BJ (cell line): ENCODE measurements at regions not wholly inside any gene's neighbourhood (a gene's known extent, or its start where the extent isn't known, plus 50 kb on each side); places are given as distances from the start of the nearest gene placed in this dataset.
A peak's percentile ranks its signal among the peaks of the same experiment; 100 is the strongest.

Experiments used
- CTCF ChIA-PET: fragments of 350-600 bp; formaldehyde crosslinking; extraction: SDS; loops from one replicate; lab custom pipeline; 2021; ENCODE audit warnings: antibody characterized with exemption, inconsistent platforms; lab: Yijun Ruan, JAX
- POLR2A ChIA-PET: fragments of 300-600 bp; sonication (Branson Sonifier 250); formaldehyde crosslinking; extraction: SDS; loops from one replicate; lab custom pipeline; 2021; ENCODE audit warnings: antibody characterized with exemption; lab: Charles Lee
- DNase-seq: peaks from one replicate; pipeline ENCODE4 v3.0.0-alpha.2; 2011; ENCODE audit warnings: low read depth
- H3K27me3 ChIP-seq: 2 replicates; pipeline ENCODE4 v1.6.0; 2011; ENCODE audit warnings: low read length; ENCODE audit not compliant: control insufficient read depth, insufficient read depth
- H3K36me3 ChIP-seq: 2 replicates; pipeline ENCODE4 v1.5.1; 2011; ENCODE audit warnings: low read length; ENCODE audit not compliant: control insufficient read depth, insufficient read depth
- H3K4me3 ChIP-seq: 2 replicates; pipeline ENCODE4 v1.5.1; 2011; ENCODE audit warnings: low read depth, mild to moderate bottlenecking, control low read depth, low read length
- TF ChIP-seq, protein P1 (sequence below): IDR thresholded peaks from 2 replicates; pipeline ENCODE4 v1.5.1; 2011; ENCODE audit warnings: low read depth, mild to moderate bottlenecking, control low read depth, inconsistent platforms, low read length, moderate library complexity; ENCODE audit not compliant: insufficient read depth

DNA sequence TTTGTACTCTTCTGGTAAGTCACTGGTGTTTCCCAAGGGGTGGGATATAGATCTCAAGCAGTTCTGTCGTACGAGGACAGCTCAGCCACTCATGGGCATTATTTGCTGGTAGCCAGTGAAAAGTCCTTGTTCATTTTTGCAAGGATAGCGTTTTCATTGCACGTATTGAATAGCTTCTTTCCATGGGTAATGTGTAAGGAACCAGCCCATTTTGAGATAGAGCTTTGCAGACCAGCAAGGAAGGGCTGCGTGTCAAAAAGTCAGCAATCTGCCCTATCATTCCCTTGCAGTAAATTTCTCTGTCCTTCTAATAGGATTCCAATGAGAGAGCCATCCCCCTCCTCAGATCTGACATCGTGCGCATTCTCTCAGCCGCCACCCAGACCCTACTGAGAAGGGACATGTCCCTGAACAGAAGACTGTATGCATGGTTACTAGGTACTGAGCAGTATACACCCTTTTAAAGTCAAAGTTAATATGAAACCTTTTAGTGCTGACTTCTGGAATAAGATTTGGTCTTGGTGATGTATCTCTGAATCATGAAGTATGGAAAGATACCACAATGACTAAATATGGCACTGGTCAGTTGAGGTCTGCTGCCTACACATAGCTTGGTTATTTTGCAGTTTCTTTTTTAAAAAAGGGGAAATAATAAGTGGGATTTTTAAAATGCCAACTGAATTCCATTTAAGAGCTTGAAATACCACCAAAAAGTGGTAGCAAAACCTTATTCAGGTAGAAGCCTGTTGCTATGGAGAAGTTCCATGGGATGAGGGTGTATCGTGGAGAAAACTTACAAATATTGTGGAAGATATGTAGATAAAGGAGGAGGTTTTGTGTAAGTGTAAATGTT lies 55.3 kb downstream of the DOP1B start:
- CTCF ChIA-PET: interaction anchor here (3.4 to 4.9 kb wide), 2 partner anchors 60 to 72 kb away, joined by 39 to 63 read pairs; no protein-coding TSS in a partner anchor
- H3K4me3 ChIP-seq: no peak overlapping the region

DNA sequence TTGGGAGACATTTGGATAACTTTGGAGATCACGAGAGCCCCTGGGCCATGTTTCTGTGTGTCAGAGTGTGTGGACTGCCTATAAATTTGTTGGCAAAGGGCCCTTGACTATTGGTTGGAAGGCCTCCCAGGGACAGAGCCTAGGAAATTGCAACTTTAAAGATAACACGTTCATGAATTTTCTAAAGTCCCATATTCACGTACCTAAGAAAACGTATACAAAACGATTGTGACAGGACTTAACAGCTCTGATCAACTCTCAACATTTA lies 55.8 kb downstream of the DOP1B start:
- H3K4me3 ChIP-seq: no peak overlapping the region
- no peaks in the 10 kb centered on the region; the same call in 1 of the 2 replicates for H3K36me3 ChIP-seq
- H3K27me3 ChIP-seq: no peaks in the 10 kb centered on the region
- ChIA-PET POLR2A (interaction anchor here (0.6 kb wide), 1 partner anchor 49 kb away, joined by 3 read pairs; no protein-coding TSS in a partner anchor), CTCF (interaction anchor here (4.9 kb wide), 1 partner anchor 72 kb away, joined by 63 read pairs; no protein-coding TSS in a partner anchor)
- TF ChIP-seq, protein P1, sequence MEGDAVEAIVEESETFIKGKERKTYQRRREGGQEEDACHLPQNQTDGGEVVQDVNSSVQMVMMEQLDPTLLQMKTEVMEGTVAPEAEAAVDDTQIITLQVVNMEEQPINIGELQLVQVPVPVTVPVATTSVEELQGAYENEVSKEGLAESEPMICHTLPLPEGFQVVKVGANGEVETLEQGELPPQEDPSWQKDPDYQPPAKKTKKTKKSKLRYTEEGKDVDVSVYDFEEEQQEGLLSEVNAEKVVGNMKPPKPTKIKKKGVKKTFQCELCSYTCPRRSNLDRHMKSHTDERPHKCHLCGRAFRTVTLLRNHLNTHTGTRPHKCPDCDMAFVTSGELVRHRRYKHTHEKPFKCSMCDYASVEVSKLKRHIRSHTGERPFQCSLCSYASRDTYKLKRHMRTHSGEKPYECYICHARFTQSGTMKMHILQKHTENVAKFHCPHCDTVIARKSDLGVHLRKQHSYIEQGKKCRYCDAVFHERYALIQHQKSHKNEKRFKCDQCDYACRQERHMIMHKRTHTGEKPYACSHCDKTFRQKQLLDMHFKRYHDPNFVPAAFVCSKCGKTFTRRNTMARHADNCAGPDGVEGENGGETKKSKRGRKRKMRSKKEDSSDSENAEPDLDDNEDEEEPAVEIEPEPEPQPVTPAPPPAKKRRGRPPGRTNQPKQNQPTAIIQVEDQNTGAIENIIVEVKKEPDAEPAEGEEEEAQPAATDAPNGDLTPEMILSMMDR: no peak
- no peak for DNase-seq

More for the DNA sequence above, 55.3 kb downstream of the DOP1B start:
- DNase-seq: peak; percentile 72
- Histone ChIP-seq H3K36me3 (no peaks in the 10 kb centered on the region; the same call in 1 of the 2 replicates), H3K27me3 (no peaks in the 10 kb centered on the region)
- TF ChIP-seq, protein P1: no peak
- POLR2A ChIA-PET: interaction anchor here (0.6 kb wide), 1 partner anchor 49 kb away, joined by 3 read pairs; no protein-coding TSS in a partner anchor

DNA sequence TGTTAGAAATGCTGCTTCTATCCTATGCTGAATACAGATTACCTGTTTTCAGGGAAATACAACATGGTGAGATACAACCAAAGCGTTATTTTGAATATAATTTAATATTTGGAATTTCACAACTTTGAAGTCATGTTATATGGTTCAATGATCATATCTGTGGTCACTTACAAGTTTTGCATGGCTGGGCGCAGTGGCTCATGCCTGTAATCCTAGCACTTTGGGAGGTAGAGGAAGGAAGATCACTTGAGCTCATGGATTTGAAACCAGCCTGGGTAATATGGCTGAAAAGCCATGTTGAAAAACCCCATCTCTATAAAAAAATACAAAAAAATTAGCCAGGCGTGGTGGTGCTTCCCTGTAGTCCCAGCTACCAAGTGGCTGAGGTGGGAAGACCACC lies 57.9 kb downstream of the DOP1B start:
- no peak for DNase-seq
- Histone ChIP-seq H3K27me3 (no peaks in the 10 kb centered on the region), H3K4me3 (no peak overlapping the region), H3K36me3 (no peaks in the 10 kb centered on the region; the same call in 1 of the 2 replicates)
- CTCF ChIA-PET: no interaction called here
- TF ChIP-seq, protein P1: no peak
- POLR2A ChIA-PET: no interaction called here

DNA sequence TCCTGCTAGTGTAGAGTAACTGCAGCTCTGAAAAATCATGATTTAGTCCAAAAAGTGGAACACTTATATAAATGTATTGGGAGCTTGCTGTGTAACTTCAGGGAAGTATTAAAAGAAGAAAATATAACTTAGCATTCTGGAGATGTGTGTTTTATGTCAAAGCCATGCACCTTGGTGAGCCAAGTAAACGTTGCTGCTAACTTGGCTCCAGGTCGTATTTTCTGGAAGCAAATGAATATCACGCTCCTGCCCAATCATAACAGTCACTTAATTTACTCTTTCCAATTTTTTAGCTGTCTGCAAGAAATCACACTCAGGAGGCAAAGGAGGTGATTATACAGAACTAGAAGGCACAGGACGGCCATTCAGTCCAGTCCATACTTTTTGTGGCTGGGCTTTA lies 61.1 kb downstream of the DOP1B start:
- Histone ChIP-seq H3K36me3 (peaks cover 2% of the 10 kb centered on the region; the same call in 1 of the 2 replicates), H3K27me3 (no peaks in the 10 kb centered on the region), H3K4me3 (no peak overlapping the region)
- DNase-seq: no peak
- TF ChIP-seq, protein P1: no peak
- POLR2A ChIA-PET: no interaction called here
- CTCF ChIA-PET: no interaction called here

DNA sequence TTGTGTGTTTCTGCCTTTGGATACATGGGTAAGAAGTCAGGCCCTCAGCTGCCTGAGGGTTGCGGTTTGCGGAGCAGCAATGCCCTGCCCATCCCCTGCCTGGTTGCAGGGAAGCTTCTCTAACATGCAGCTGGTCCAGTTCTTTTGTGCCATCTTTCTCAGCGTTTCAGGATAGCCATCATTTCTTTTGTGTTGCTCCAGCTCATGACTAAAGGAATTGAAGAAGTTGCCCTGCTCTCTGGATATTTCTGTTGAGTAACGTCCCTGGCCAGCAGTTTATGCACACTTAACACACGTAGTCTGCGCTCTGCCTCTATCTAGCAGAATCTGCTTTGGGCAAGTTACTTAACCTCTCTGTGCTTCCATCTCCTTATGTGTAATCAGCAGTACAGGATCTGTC lies 62.1 kb downstream of the DOP1B start:
- Histone ChIP-seq H3K27me3 (no peaks in the 10 kb centered on the region), H3K4me3 (no peak overlapping the region), H3K36me3 (peaks cover 2% of the 10 kb centered on the region; the same call in 1 of the 2 replicates)
- ChIA-PET POLR2A (no interaction called here), CTCF (no interaction called here)
- DNase-seq: no peak
- TF ChIP-seq, protein P1: no peak
